ENCODE measurements at regions not wholly inside any gene's neighbourhood (a gene's known extent, or its start where the extent isn't known, plus 50 kb on each side); places are given as distances from the start of the nearest gene placed in this dataset.

- TF ChIP-seq EZH2 (IDR thresholded peaks at IDR 0.05; ENCODE audit: low read length) (no peak), CTCF (optimal IDR thresholded peaks at IDR 0.05 in 1 of 3, IDR thresholded peaks at IDR 0.05 in 1 of 3, conservative IDR thresholded peaks at IDR 0.05 in 1 of 3; ENCODE audit: extremely low read depth in 1 of 3, insufficient read depth in 2 of 3, low read length in 3 of 3) (no peak)
- Histone ChIP-seq H3K9me3 (ENCODE audit: control insufficient read depth, low read depth, low read length) (no peaks in the 10 kb centered on the region), H3K27ac (ENCODE audit: control insufficient read depth, insufficient read depth, low read length) (no peak overlapping the region), H3K9ac (ENCODE audit: control insufficient read depth, extremely low read depth, insufficient read depth, low read length) (no peak overlapping the region), H3K36me3 (ENCODE audit: control insufficient read depth in 2 of 2, extremely low read depth in 1 of 2, insufficient read depth in 2 of 2, low read length in 2 of 2) (no peaks in the 10 kb centered on the region), H3K9me1 (ENCODE audit: control insufficient read depth, extremely low read depth, insufficient read depth, low read length) (no peaks in the 10 kb centered on the region), H4K20me1 (ENCODE audit: control insufficient read depth, extremely low read depth, insufficient read depth, low read length) (no peaks in the 10 kb centered on the region), H3K27me3 (ENCODE audit: control insufficient read depth, extremely low read depth, insufficient read depth, low read length) (no peaks in the 10 kb centered on the region), H3K4me1 (ENCODE audit: control insufficient read depth, extremely low read depth, insufficient read depth, low read length) (peaks cover 11% of the 10 kb centered on the region), H2AFZ (ENCODE audit: control insufficient read depth, low read length) (no peak overlapping the region), H3K4me2 (ENCODE audit: control insufficient read depth, extremely low read depth, insufficient read depth, low read depth, low read length) (no peak overlapping the region), H3K4me3 (ENCODE audit: control insufficient read depth in 2 of 3, extremely low read depth in 1 of 3, insufficient read depth in 2 of 3, low read depth in 1 of 3, low read length in 3 of 3) (no peak overlapping the region), H3K79me2 (ENCODE audit: control insufficient read depth, insufficient read depth, low read length) (no peaks in the 10 kb centered on the region)
- DNase-seq (ENCODE audit: low read depth, low spot score) (no peak), FAIRE-seq (no peak)
- dilution Hi-C loops (cut with MboI; ENCODE audit: extremely low pct_ligation_motif_present, low sequenced_read_pairs) = no loop called here
These were observed 63.4 kb upstream of the ADO start for GRCh38 chr10:62740885-62741745.

GRCh38 chr10:62741996-62742395 lies 62.5 kb upstream of the ADO start:
- no peak overlapping the region for H3K9ac ChIP-seq (ENCODE audit: control insufficient read depth, extremely low read depth, insufficient read depth, low read length)
- H3K36me3 ChIP-seq (ENCODE audit: control insufficient read depth in 2 of 2, extremely low read depth in 1 of 2, insufficient read depth in 2 of 2, low read length in 2 of 2) = no peaks in the 10 kb centered on the region
- no peaks in the 10 kb centered on the region for H4K20me1 ChIP-seq (ENCODE audit: control insufficient read depth, extremely low read depth, insufficient read depth, low read length)
- peaks cover 10% of the 10 kb centered on the region for H3K4me1 ChIP-seq (ENCODE audit: control insufficient read depth, extremely low read depth, insufficient read depth, low read length)
- no peak overlapping the region for H3K4me3 ChIP-seq (ENCODE audit: control insufficient read depth in 2 of 3, extremely low read depth in 1 of 3, insufficient read depth in 2 of 3, low read depth in 1 of 3, low read length in 3 of 3)
- FAIRE-seq (no peak), DNase-seq (ENCODE audit: low read depth, low spot score) (no peak)
- no peaks in the 10 kb centered on the region for H3K27me3 ChIP-seq (ENCODE audit: control insufficient read depth, extremely low read depth, insufficient read depth, low read length)
- no peaks in the 10 kb centered on the region for H3K79me2 ChIP-seq (ENCODE audit: control insufficient read depth, insufficient read depth, low read length)
- no peaks in the 10 kb centered on the region for H3K9me3 ChIP-seq (ENCODE audit: control insufficient read depth, low read depth, low read length)
- H3K9me1 ChIP-seq (ENCODE audit: control insufficient read depth, extremely low read depth, insufficient read depth, low read length) = no peaks in the 10 kb centered on the region
- H3K4me2 ChIP-seq (ENCODE audit: control insufficient read depth, extremely low read depth, insufficient read depth, low read depth, low read length) = no peak overlapping the region
- dilution Hi-C loops (cut with MboI; ENCODE audit: extremely low pct_ligation_motif_present, low sequenced_read_pairs) = no loop called here
- H2AFZ ChIP-seq (ENCODE audit: control insufficient read depth, low read length) = no peak overlapping the region
- no peak overlapping the region for H3K27ac ChIP-seq (ENCODE audit: control insufficient read depth, insufficient read depth, low read length)
- no peak for TF ChIP-seq CTCF (optimal IDR thresholded peaks at IDR 0.05 in 1 of 3, IDR thresholded peaks at IDR 0.05 in 1 of 3, conservative IDR thresholded peaks at IDR 0.05 in 1 of 3; ENCODE audit: extremely low read depth in 1 of 3, insufficient read depth in 2 of 3, low read length in 3 of 3)
- no peak for TF ChIP-seq EZH2 (IDR thresholded peaks at IDR 0.05; ENCODE audit: low read length)
